ENCODE measurements at regions not wholly inside any gene's neighbourhood (a gene's known extent, or its start where the extent isn't known, plus 50 kb on each side); places are given as distances from the start of the nearest gene placed in this dataset.

DNA sequence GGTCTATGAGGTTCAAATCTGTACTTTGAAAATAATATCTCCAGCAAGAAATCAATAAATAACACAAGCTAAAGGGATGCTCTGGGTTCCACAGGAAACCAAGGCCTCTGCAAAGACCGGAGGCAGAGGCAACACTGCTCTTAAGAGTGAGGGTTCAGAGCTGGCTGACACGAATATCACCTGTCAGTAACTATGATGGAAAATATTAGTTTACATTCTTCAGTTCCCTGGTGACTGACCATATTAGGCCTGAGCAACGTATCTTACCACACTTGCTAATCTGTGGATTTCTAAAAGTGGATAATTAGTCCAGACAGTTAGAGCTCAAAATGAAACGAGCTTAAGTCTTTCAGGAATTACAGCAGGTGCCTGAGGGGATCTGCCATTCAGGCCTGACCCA is 459.3 kb downstream of the HS3ST3B1 start:
- Mint-ChIP-seq H3K36me3 (ENCODE audit: low read depth) (no peaks in the 10 kb centered on the region), H3K27ac (no peak overlapping the region), H3K4me1 (ENCODE audit: low read depth) (peaks cover 10% of the 10 kb centered on the region; the same call in 1 of the 2 replicates), H3K27me3 (ENCODE audit: insufficient read depth) (peaks cover 4% of the 10 kb centered on the region), H3K4me3 (no peak overlapping the region), H3K9me3 (no peaks in the 10 kb centered on the region; the same call in 1 of the 2 replicates)
- TF ChIP-seq, protein P1, sequence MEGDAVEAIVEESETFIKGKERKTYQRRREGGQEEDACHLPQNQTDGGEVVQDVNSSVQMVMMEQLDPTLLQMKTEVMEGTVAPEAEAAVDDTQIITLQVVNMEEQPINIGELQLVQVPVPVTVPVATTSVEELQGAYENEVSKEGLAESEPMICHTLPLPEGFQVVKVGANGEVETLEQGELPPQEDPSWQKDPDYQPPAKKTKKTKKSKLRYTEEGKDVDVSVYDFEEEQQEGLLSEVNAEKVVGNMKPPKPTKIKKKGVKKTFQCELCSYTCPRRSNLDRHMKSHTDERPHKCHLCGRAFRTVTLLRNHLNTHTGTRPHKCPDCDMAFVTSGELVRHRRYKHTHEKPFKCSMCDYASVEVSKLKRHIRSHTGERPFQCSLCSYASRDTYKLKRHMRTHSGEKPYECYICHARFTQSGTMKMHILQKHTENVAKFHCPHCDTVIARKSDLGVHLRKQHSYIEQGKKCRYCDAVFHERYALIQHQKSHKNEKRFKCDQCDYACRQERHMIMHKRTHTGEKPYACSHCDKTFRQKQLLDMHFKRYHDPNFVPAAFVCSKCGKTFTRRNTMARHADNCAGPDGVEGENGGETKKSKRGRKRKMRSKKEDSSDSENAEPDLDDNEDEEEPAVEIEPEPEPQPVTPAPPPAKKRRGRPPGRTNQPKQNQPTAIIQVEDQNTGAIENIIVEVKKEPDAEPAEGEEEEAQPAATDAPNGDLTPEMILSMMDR (IDR thresholded peaks at IDR 0.05): no peak
- DNase-seq: no peak

DNA sequence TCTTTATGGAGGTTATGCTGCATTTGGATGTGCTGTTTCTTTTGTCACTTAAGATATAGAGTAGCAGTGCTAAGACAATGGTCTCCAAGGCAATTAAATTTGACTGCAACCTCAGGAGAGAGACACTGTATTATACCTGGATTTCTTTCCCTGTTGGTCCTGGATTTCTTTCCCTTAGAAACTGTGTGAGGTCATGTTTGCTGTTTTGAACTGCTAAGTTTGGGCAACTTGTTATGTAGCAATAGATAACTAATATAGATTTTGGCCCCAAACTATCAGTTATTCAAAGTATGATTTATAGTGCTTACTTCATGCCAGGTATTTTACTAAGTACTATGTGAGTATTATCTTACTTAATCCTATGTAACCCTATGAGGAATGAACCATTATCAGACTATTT is 458.4 kb downstream of the HS3ST3B1 start:
- Mint-ChIP-seq H3K36me3 (ENCODE audit: low read depth) (no peaks in the 10 kb centered on the region), H3K27ac (no peak overlapping the region), H3K4me3 (no peak overlapping the region), H3K9me3 (no peaks in the 10 kb centered on the region; the same call in 1 of the 2 replicates), H3K27me3 (ENCODE audit: insufficient read depth) (peaks cover 5% of the 10 kb centered on the region), H3K4me1 (ENCODE audit: low read depth) (peaks cover 15% of the 10 kb centered on the region)
- DNase-seq: no peak
- TF ChIP-seq, protein P1 (IDR thresholded peaks at IDR 0.05): no peak

DNA sequence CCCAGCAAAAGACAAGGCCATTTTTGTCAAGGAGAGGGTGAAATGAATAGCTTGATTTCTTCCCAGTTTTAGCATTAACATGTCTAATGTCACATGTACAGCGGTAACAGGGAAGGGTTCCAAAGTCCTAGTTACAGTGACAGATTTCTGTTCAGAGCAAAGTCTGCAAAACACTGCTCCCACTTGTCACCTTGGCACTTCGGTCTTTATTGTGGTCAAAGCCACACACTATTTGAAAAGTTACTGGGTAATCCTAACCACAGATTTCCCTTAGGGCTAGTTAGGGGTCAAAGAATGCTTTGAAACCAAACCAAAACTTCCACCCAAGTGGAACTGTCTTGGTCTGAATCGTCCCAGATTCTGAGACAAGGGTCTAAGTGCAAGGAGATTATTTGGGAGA is 455.6 kb downstream of the HS3ST3B1 start:
- H3K27ac Mint-ChIP-seq: no peak overlapping the region
- TF ChIP-seq, protein P1 (IDR thresholded peaks at IDR 0.05): no peak
- H3K9me3 Mint-ChIP-seq: peaks cover 6% of the 10 kb centered on the region; the same call in 1 of the 2 replicates
- peaks cover 23% of the 10 kb centered on the region for H3K4me1 Mint-ChIP-seq (ENCODE audit: low read depth)
- peaks cover 5% of the 10 kb centered on the region for H3K36me3 Mint-ChIP-seq (ENCODE audit: low read depth)
- H3K27me3 Mint-ChIP-seq (ENCODE audit: insufficient read depth): peaks cover 5% of the 10 kb centered on the region
- no peak for DNase-seq
- no peak overlapping the region for H3K4me3 Mint-ChIP-seq

DNA sequence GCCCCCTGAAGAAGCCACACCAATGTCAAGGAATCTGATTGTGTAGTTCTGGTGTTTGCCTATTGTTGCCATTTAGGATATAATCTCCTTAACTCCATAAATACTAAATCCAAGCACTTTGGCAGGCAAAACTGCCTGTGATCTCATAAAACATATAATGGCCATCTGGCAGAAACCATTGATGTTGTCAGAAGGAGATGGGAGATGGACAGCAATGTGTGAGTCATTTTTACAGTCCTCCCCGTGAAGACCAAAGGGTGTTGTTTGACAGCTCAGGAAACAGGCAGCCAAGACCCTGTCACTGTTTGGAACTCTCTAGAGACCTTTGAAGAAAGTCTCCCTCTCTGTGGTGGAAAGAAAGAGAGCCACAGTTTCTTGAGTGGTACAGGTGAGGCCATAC is 454.1 kb downstream of the HS3ST3B1 start:
- H3K27me3 Mint-ChIP-seq (ENCODE audit: insufficient read depth): peaks cover 5% of the 10 kb centered on the region

DNA sequence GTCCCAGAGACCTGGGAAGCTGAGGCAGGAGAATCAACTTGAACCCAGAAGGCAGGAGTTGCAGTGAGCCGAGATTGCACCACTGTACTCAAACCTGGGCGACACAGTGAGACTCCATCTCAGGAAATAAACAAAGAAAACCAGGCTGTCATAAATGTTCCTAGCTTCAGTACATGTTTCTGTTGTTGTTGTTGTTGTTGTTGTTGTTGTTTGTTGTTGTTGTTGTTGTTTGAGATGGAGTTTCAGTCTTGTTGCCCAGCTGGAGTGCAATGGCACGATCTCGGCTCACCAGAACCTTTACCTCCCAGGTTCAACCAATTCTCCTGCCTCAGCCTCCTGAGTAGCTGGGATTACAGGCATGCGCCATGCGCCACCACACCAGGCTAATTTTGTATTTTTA is 452.5 kb downstream of the HS3ST3B1 start:
- Mint-ChIP-seq H3K4me3 (no peak overlapping the region), H3K4me1 (ENCODE audit: low read depth) (peaks cover 28% of the 10 kb centered on the region), H3K27me3 (ENCODE audit: insufficient read depth) (peaks cover 5% of the 10 kb centered on the region), H3K27ac (no peak overlapping the region), H3K36me3 (ENCODE audit: low read depth) (peaks cover 5% of the 10 kb centered on the region), H3K9me3 (peaks cover 6% of the 10 kb centered on the region; the same call in 1 of the 2 replicates)
- DNase-seq: no peak
- TF ChIP-seq, protein P1 (IDR thresholded peaks at IDR 0.05): no peak

More for the DNA sequence above, 454.1 kb downstream of the HS3ST3B1 start:
- Mint-ChIP-seq H3K9me3 (peaks cover 6% of the 10 kb centered on the region; the same call in 1 of the 2 replicates), H3K4me1 (ENCODE audit: low read depth) (peaks cover 12% of the 10 kb centered on the region), H3K4me3 (no peak overlapping the region), H3K27ac (no peak overlapping the region), H3K36me3 (ENCODE audit: low read depth) (peaks cover 5% of the 10 kb centered on the region)
- TF ChIP-seq, protein P1 (IDR thresholded peaks at IDR 0.05): no peak
- no peak for DNase-seq

DNA sequence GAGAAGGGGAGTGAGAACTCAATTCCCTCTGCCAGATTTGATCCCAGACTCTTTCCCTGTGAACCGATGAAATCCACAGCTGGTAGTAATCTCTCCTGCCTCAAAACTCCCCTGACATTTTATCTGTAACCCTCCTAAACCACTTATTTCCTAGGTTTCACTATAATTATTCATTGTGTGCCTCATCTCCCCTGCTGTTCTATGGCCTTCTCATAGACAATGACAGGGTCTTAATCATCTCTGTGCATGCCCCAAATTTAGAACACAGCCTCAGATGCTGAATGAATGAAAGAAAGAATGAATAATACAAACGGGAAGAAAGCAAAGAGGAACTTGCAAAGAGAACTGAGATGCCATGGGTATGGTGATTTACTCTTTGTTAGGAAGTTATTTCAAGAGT is 451.1 kb downstream of the HS3ST3B1 start:
- Mint-ChIP-seq H3K9me3 (peaks cover 6% of the 10 kb centered on the region; the same call in 1 of the 2 replicates), H3K4me1 (ENCODE audit: low read depth) (peaks cover 42% of the 10 kb centered on the region), H3K27me3 (ENCODE audit: insufficient read depth) (peaks cover 5% of the 10 kb centered on the region), H3K27ac (no peak overlapping the region), H3K36me3 (ENCODE audit: low read depth) (peaks cover 5% of the 10 kb centered on the region), H3K4me3 (no peak overlapping the region)
- TF ChIP-seq, protein P1 (IDR thresholded peaks at IDR 0.05): no peak
- no peak for DNase-seq
